NOMO-1 treated with dmso at 0.1 percent for 144 hours (cell line): ENCODE measurements at regions not wholly inside any gene's neighbourhood (a gene's known extent, or its start where the extent isn't known, plus 50 kb on each side); places are given as distances from the start of the nearest gene placed in this dataset.

ENCODE experiments used
- DNase-seq: peaks from one replicate; lab custom pipeline; 2025; ENCODE audit not compliant: unreplicated experiment; lab: John Stamatoyannopoulos, UW

- DNase-seq = no peak
Measured at GRCh38 chr1:103854279-103854678, 104.6 kb downstream of the AMY1C start.

GRCh38 chr1:103859721-103860120 is 110.0 kb downstream of the AMY1C start:
- DNase-seq = no peak

GRCh38 chr1:103898576-103899345 is 149.1 kb downstream of the AMY1C start:
- DNase-seq = no peak

- DNase-seq = no peak
Measured at GRCh38 chr1:103900005-103900404, 150.3 kb downstream of the AMY1C start.

- DNase-seq = no peak
Measured at GRCh38 chr1:103901072-103901471, 151.4 kb downstream of the AMY1C start.

GRCh38 chr1:103905363-103905762 is 155.7 kb downstream of the AMY1C start:
- DNase-seq = no peak

- DNase-seq = no peak
Measured at GRCh38 chr1:103911450-103911849, 161.8 kb downstream of the AMY1C start.

- no peak for DNase-seq
Measured at GRCh38 chr1:103917795-103918194, 168.1 kb downstream of the AMY1C start.

- no peak for DNase-seq
Measured at GRCh38 chr1:103931891-103932290, 182.2 kb downstream of the AMY1C start.

GRCh38 chr1:103937763-103938357 is 188.2 kb downstream of the AMY1C start:
- DNase-seq = no peak

- no peak for DNase-seq
Measured at GRCh38 chr1:103941086-103941485, 191.4 kb downstream of the AMY1C start.

GRCh38 chr1:103942029-103942428 is 192.3 kb downstream of the AMY1C start:
- DNase-seq = no peak

- no peak for DNase-seq
Measured at GRCh38 chr1:103945774-103946173, 196.1 kb downstream of the AMY1C start.

GRCh38 chr1:103948526-103948925 is 198.8 kb downstream of the AMY1C start:
- DNase-seq = no peak

GRCh38 chr1:103949779-103950178 is 200.1 kb downstream of the AMY1C start:
- DNase-seq = no peak

GRCh38 chr1:103953386-103953785 is 203.7 kb downstream of the AMY1C start:
- no peak for DNase-seq

- no peak for DNase-seq
Measured at GRCh38 chr1:103958699-103959098, 209.0 kb downstream of the AMY1C start.

GRCh38 chr1:103959565-103959964 is 209.9 kb downstream of the AMY1C start:
- no peak for DNase-seq

GRCh38 chr1:103960045-103960444 is 210.3 kb downstream of the AMY1C start:
- DNase-seq = no peak

- no peak for DNase-seq
Measured at GRCh38 chr1:103960710-103961109, 211.0 kb downstream of the AMY1C start.

- no peak for DNase-seq
Measured at GRCh38 chr1:103986792-103987191, 237.1 kb downstream of the AMY1C start.

GRCh38 chr1:103997631-103998030 is 247.9 kb downstream of the AMY1C start:
- DNase-seq = no peak
